Activated CD4-positive, alpha-beta memory T cell treated with anti-CD3 and anti-CD28 coated beads for 36 hours (primary cell): ENCODE measurements at regions not wholly inside any gene's neighbourhood (a gene's known extent, or its start where the extent isn't known, plus 50 kb on each side); places are given as distances from the start of the nearest gene placed in this dataset.

Experiments
- CTCF ChIA-PET: fragments of 350-600 bp; sonication (Branson Sonifier 250); formaldehyde crosslinking; loops from one replicate; lab custom pipeline; 2021; ENCODE audit warnings: antibody characterized with exemption, inconsistent platforms; lab: Charles Lee
- POLR2A ChIA-PET: fragments of 350-600 bp; sonication (Branson Sonifier 250); formaldehyde crosslinking; loops from one replicate; lab custom pipeline; 2021; ENCODE audit warnings: antibody characterized with exemption; lab: Charles Lee
- DNase-seq: peaks from one replicate; pipeline ENCODE4 v3.0.0-alpha.2; 2020
- H3K27ac Mint-ChIP-seq: one replicate; pipeline ENCODE4 v1.8.0; 2021; ENCODE audit warnings: mixed read lengths
- H3K27me3 Mint-ChIP-seq: one replicate; pipeline ENCODE4 v1.8.0; 2021; ENCODE audit warnings: mixed read lengths
- H3K36me3 Mint-ChIP-seq: one replicate; pipeline ENCODE4 v1.8.0; 2021; ENCODE audit warnings: mixed read lengths
- H3K4me1 Mint-ChIP-seq: one replicate; pipeline ENCODE4 v1.8.0; 2021; ENCODE audit warnings: low read depth, mixed read lengths
- H3K4me3 Mint-ChIP-seq: one replicate; pipeline ENCODE4 v1.8.0; 2021; ENCODE audit warnings: mild to moderate bottlenecking, mixed read lengths
- H3K9me3 Mint-ChIP-seq: one replicate; pipeline ENCODE4 v1.8.0; 2021; ENCODE audit warnings: mixed read lengths
- intact Hi-C: fragments of 100-400 bp; cut with micrococcal nuclease; formaldehyde crosslinking; loops from one replicate; pipeline ENCODE4 v1.15.1; 2023

GRCh38 chr4:74621616-74622015 lies 172.7 kb downstream of the BTC start:
- intact Hi-C loops, result loop anchor here (2.0 to 10.0 kb wide), 3 partner anchors 87 to 393 kb away; partner anchors contain the start of gene AREG
- ChIA-PET CTCF (interaction anchor here (1.4 kb wide), 1 partner anchor 245 kb away, joined by 3 read pairs; no protein-coding TSS in a partner anchor), POLR2A (no interaction called here)
- Mint-ChIP-seq H3K9me3 (no peaks in the 10 kb centered on the region), H3K36me3 (no peaks in the 10 kb centered on the region), H3K27me3 (no peaks in the 10 kb centered on the region), H3K4me3 (no peak overlapping the region), H3K27ac (no peak overlapping the region), H3K4me1 (peaks cover 17% of the 10 kb centered on the region)
- no peak for DNase-seq

GRCh38 chr4:74623041-74623440 lies 171.3 kb downstream of the BTC start:
- Mint-ChIP-seq H3K4me1 (peaks cover 17% of the 10 kb centered on the region), H3K27me3 (no peaks in the 10 kb centered on the region), H3K4me3 (no peak overlapping the region), H3K36me3 (no peaks in the 10 kb centered on the region), H3K27ac (no peak overlapping the region), H3K9me3 (no peaks in the 10 kb centered on the region)
- CTCF ChIA-PET, result interaction anchor here (1.0 to 1.6 kb wide), 6 partner anchors 48 to 395 kb away, joined by 3 to 6 read pairs (median 4); partner anchors contain the start of gene AREG
- no peak for DNase-seq
- POLR2A ChIA-PET, result no interaction called here
- intact Hi-C loops, result loop anchor here (1.0 to 10.0 kb wide), 5 partner anchors 88 to 394 kb away; partner anchors contain the start of gene AREG

GRCh38 chr4:74624351-74625151 lies 169.8 kb downstream of the BTC start:
- intact Hi-C loops, result loop anchor here (5.0 to 10.0 kb wide), 2 partner anchors 90 to 177 kb away; partner anchors contain the start of gene AREG
- Mint-ChIP-seq H3K4me1 (peaks cover 17% of the 10 kb centered on the region), H3K27ac (no peak overlapping the region), H3K36me3 (no peaks in the 10 kb centered on the region), H3K9me3 (no peaks in the 10 kb centered on the region), H3K4me3 (no peak overlapping the region), H3K27me3 (no peaks in the 10 kb centered on the region)
- CTCF ChIA-PET, result interaction anchor here (0.7 to 1.6 kb wide), 4 partner anchors 11 to 306 kb away, joined by 3 to 4 read pairs (median 3); no protein-coding TSS in a partner anchor
- DNase-seq, result no peak
- POLR2A ChIA-PET, result no interaction called here

- POLR2A ChIA-PET, result no interaction called here
- Mint-ChIP-seq H3K4me1 (peaks cover 17% of the 10 kb centered on the region), H3K4me3 (no peak overlapping the region), H3K36me3 (no peaks in the 10 kb centered on the region), H3K9me3 (no peaks in the 10 kb centered on the region), H3K27me3 (no peaks in the 10 kb centered on the region), H3K27ac (no peak overlapping the region)
- no peak for DNase-seq
- CTCF ChIA-PET, result no interaction called here
- intact Hi-C loops, result loop anchor here (10.0 kb wide), 1 partner anchor 91 kb away; no protein-coding TSS in a partner anchor
Measured at GRCh38 chr4:74625981-74626380, 168.3 kb downstream of the BTC start.

- DNase-seq, result no peak
- Mint-ChIP-seq H3K36me3 (no peaks in the 10 kb centered on the region), H3K9me3 (no peaks in the 10 kb centered on the region), H3K4me3 (no peak overlapping the region), H3K27ac (no peak overlapping the region), H3K4me1 (peaks cover 17% of the 10 kb centered on the region), H3K27me3 (no peaks in the 10 kb centered on the region)
- POLR2A ChIA-PET, result no interaction called here
- CTCF ChIA-PET, result no interaction called here
- intact Hi-C loops, result loop anchor here (10.0 kb wide), 1 partner anchor 92 kb away; no protein-coding TSS in a partner anchor
Measured at GRCh38 chr4:74627093-74627492, 167.2 kb downstream of the BTC start.

GRCh38 chr4:74627504-74627903 lies 166.8 kb downstream of the BTC start:
- Mint-ChIP-seq H3K36me3 (no peaks in the 10 kb centered on the region), H3K4me1 (peaks cover 18% of the 10 kb centered on the region), H3K27ac (no peak overlapping the region), H3K9me3 (no peaks in the 10 kb centered on the region), H3K27me3 (no peaks in the 10 kb centered on the region), H3K4me3 (no peak overlapping the region)
- intact Hi-C loops, result loop anchor here (10.0 kb wide), 1 partner anchor 93 kb away; no protein-coding TSS in a partner anchor
- POLR2A ChIA-PET, result no interaction called here
- DNase-seq, result no peak
- CTCF ChIA-PET, result no interaction called here

- DNase-seq, result no peak
- intact Hi-C loops, result loop anchor here (10.0 kb wide), 1 partner anchor 94 kb away; no protein-coding TSS in a partner anchor
- no peaks in the 10 kb centered on the region for H3K9me3 Mint-ChIP-seq
- H3K27ac Mint-ChIP-seq, result no peak overlapping the region
- H3K4me3 Mint-ChIP-seq, result no peak overlapping the region
- POLR2A ChIA-PET, result no interaction called here
- CTCF ChIA-PET, result interaction anchor here (1.2 to 1.6 kb wide), 2 partner anchors 47 to 252 kb away, joined by 3 to 6 read pairs; no protein-coding TSS in a partner anchor
- no peaks in the 10 kb centered on the region for H3K36me3 Mint-ChIP-seq
- H3K4me1 Mint-ChIP-seq, result peaks cover 26% of the 10 kb centered on the region
- no peaks in the 10 kb centered on the region for H3K27me3 Mint-ChIP-seq
Measured at GRCh38 chr4:74628852-74629620, 165.3 kb downstream of the BTC start.

GRCh38 chr4:74630551-74630950 lies 163.8 kb downstream of the BTC start:
- ChIA-PET POLR2A (no interaction called here), CTCF (interaction anchor here (1.2 kb wide), 1 partner anchor 253 kb away, joined by 3 read pairs; no protein-coding TSS in a partner anchor)
- H3K9me3 Mint-ChIP-seq, result no peaks in the 10 kb centered on the region
- no peaks in the 10 kb centered on the region for H3K36me3 Mint-ChIP-seq
- no peak overlapping the region for H3K27ac Mint-ChIP-seq
- intact Hi-C loops, result no loop called here
- H3K4me1 Mint-ChIP-seq, result peaks cover 18% of the 10 kb centered on the region
- no peak overlapping the region for H3K4me3 Mint-ChIP-seq
- no peak for DNase-seq
- no peaks in the 10 kb centered on the region for H3K27me3 Mint-ChIP-seq

- CTCF ChIA-PET, result no interaction called here
- H3K4me1 Mint-ChIP-seq, result peaks cover 10% of the 10 kb centered on the region
- intact Hi-C loops, result no loop called here
Measured at GRCh38 chr4:74631338-74631737, 163.0 kb downstream of the BTC start.

GRCh38 chr4:74631988-74632387 lies 162.3 kb downstream of the BTC start:
- CTCF ChIA-PET, result interaction anchor here (0.9 kb wide), 1 partner anchor 9 kb away, joined by 3 read pairs; no protein-coding TSS in a partner anchor
- H3K27ac Mint-ChIP-seq, result no peak overlapping the region
- no peaks in the 10 kb centered on the region for H3K9me3 Mint-ChIP-seq
- DNase-seq, result no peak
- no peaks in the 10 kb centered on the region for H3K27me3 Mint-ChIP-seq
- intact Hi-C loops, result no loop called here
- no peaks in the 10 kb centered on the region for H3K36me3 Mint-ChIP-seq
- no peak overlapping the region for H3K4me3 Mint-ChIP-seq
- POLR2A ChIA-PET, result no interaction called here
- H3K4me1 Mint-ChIP-seq, result peaks cover 10% of the 10 kb centered on the region

More at GRCh38 chr4:74631338-74631737, 163.0 kb downstream of the BTC start:
- H3K27ac Mint-ChIP-seq, result no peak overlapping the region
- no peaks in the 10 kb centered on the region for H3K9me3 Mint-ChIP-seq
- H3K4me3 Mint-ChIP-seq, result no peak overlapping the region
- POLR2A ChIA-PET, result no interaction called here
- no peaks in the 10 kb centered on the region for H3K36me3 Mint-ChIP-seq
- H3K27me3 Mint-ChIP-seq, result no peaks in the 10 kb centered on the region
- DNase-seq, result no peak

- POLR2A ChIA-PET, result interaction anchor here (0.6 kb wide), 1 partner anchor 1063 kb away, joined by 3 read pairs; no protein-coding TSS in a partner anchor
- Mint-ChIP-seq H3K27me3 (no peaks in the 10 kb centered on the region), H3K9me3 (no peaks in the 10 kb centered on the region), H3K4me3 (no peak overlapping the region), H3K27ac (no peak overlapping the region), H3K4me1 (peaks cover 10% of the 10 kb centered on the region), H3K36me3 (no peaks in the 10 kb centered on the region)
- intact Hi-C loops, result no loop called here
- CTCF ChIA-PET, result interaction anchor here (0.9 kb wide), 1 partner anchor 8 kb away, joined by 3 read pairs; no protein-coding TSS in a partner anchor
- peak; percentile 52 for DNase-seq
Measured at GRCh38 chr4:74632634-74633033, 161.7 kb downstream of the BTC start.
